Stimulated activated memory B cell treated with anti-CD40 and anti-IgM and Interleukin-4, amounts not matched to agents 10 μg/mL and 1 μg/mL and 100 μg/mL, for 72 hours (primary cell): ENCODE measurements at regions not wholly inside any gene's neighbourhood (a gene's known extent, or its start where the extent isn't known, plus 50 kb on each side); places are given as distances from the start of the nearest gene placed in this dataset.
"Not testable (repeated sequence)": the region's sequence is repeated elsewhere in the genome, so short reads cannot be mapped to it uniquely, and the experiment has no call there.

ENCODE experiments used
- ATAC-seq: fragments of 150-1000 bp; cut with Tn5 transposase; 2 replicates; pipeline ENCODE4 v1.10.0; 2021
- H3K27ac Mint-ChIP-seq: one replicate; pipeline ENCODE4 v1.8.0; 2022; ENCODE audit warnings: mild to moderate bottlenecking, mixed read lengths
- H3K27me3 Mint-ChIP-seq: one replicate; pipeline ENCODE4 v1.8.0; 2022; ENCODE audit warnings: mixed read lengths
- H3K36me3 Mint-ChIP-seq: one replicate; pipeline ENCODE4 v1.8.0; 2022; ENCODE audit warnings: mixed read lengths
- H3K4me1 Mint-ChIP-seq: one replicate; pipeline ENCODE4 v1.8.0; 2022; ENCODE audit warnings: mixed read lengths
- H3K4me3 Mint-ChIP-seq: one replicate; pipeline ENCODE4 v1.8.0; 2022; ENCODE audit warnings: mild to moderate bottlenecking, moderate library complexity, mixed read lengths
- H3K9me3 Mint-ChIP-seq: one replicate; pipeline ENCODE4 v1.8.0; 2022; ENCODE audit warnings: mixed read lengths

DNA sequence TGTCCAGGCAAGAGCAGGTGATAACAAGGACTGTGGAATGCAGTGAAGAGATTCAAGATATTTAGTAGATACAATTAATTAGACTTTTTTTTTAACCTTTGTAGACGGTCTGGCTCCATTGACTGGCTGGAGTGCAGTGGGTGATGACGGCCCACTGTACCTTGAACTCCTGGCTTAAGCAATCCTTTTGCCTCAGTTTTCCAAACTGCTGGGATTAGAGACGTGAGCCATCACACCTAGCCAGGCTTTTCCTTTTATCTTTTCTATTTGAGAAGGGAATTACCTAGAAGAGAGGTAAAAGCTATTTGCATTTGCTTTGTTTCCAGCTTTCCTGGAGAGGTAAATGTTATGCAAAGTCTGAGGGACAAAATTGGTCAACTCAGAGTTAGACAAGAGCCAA is 213.0 kb upstream of the MAGI2 start:
- no peak for ATAC-seq
- no peaks in the 10 kb centered on the region for H3K27me3 Mint-ChIP-seq
- H3K27ac Mint-ChIP-seq: no peak overlapping the region
- H3K4me1 Mint-ChIP-seq: no peaks in the 10 kb centered on the region
- no peak overlapping the region for H3K4me3 Mint-ChIP-seq
- no peaks in the 10 kb centered on the region for H3K36me3 Mint-ChIP-seq
- H3K9me3 Mint-ChIP-seq: no peaks in the 10 kb centered on the region

DNA sequence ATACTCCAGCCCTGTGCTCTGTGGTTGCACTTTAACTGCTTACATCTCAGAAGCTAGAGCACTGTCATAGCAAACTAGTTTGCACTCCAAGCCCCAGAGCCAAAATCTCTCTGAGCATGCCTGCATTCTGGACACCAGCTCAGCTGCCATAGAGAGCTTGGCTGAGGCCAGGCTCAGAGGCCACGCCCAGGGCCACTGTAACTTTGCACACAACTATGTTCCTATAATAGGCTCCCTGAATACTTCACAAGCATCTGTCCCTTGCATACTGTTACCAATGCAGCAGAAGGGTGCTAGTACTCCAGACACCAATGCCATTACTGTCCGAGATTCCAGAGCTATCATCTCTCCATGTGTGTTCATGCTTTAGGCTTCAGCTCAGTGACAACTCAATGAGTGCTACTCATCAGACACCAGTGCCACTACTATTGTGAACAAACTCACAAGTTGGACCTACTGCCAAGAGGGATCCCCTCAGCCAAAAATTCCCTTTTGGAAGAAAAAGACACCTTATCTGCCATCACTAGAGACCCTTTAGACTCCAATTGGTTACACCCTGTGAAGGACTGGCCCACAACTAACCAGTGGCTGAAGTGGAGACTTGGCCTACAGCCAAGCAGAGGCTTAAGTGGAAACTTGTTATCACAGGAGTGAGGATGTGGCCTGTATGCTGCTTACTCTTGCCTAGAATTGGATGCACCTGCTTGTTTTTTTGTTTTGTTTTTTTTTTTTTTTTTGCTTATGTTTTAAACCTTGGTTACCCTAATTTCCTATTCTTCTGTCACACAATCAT is 211.6 kb upstream of the MAGI2 start:
- Mint-ChIP-seq H3K36me3 (no peaks in the 10 kb centered on the region), H3K27ac (no peak overlapping the region), H3K9me3 (no peaks in the 10 kb centered on the region), H3K4me3 (no peak overlapping the region), H3K4me1 (no peaks in the 10 kb centered on the region), H3K27me3 (no peaks in the 10 kb centered on the region)
- ATAC-seq: no peak

DNA sequence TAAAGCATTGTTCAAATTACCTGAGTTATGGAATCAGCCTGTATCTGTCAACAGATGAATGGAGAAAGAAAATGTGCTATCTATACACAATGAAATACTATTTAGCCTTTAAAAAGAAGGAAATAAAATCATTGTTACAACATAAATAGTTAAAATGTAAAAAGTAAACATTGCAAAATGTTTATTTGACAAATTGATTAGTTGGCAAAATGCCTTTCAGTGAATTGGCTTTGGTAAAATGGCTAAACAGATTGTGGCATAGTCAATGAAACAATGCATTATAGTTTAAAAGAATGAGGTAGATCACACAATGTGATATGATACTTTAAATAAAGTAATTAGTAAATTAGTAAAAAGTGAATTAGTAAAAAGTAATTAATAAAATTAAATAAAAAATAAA is 204.8 kb upstream of the MAGI2 start:
- Mint-ChIP-seq H3K4me1 (no peaks in the 10 kb centered on the region), H3K27ac (no peak overlapping the region), H3K27me3 (no peaks in the 10 kb centered on the region), H3K36me3 (no peaks in the 10 kb centered on the region), H3K4me3 (no peak overlapping the region), H3K9me3 (peaks cover 3% of the 10 kb centered on the region)
- no peak for ATAC-seq

DNA sequence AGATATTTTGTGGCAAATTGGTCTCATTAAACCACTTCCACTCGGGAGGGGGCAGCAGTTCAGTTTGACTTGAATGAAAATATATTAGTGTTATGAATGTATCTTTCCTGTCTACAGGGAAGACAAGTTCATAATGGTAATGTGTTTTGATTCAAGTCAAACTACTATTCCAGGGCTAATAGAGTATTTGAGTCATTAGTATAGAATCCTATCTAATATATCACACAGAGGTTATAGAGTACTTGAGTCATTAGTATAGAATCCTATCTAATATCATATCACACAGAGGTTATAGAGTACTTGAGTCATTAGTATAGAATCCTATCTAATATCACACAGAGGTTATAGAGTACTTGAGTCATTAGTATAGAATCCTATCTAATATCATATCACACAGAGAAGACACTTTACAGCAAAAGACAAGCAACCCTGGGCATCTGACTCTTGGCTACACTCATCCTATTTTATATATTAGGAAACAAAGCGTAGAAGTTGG is 199.7 kb upstream of the MAGI2 start:
- H3K4me1 Mint-ChIP-seq: no peaks in the 10 kb centered on the region

DNA sequence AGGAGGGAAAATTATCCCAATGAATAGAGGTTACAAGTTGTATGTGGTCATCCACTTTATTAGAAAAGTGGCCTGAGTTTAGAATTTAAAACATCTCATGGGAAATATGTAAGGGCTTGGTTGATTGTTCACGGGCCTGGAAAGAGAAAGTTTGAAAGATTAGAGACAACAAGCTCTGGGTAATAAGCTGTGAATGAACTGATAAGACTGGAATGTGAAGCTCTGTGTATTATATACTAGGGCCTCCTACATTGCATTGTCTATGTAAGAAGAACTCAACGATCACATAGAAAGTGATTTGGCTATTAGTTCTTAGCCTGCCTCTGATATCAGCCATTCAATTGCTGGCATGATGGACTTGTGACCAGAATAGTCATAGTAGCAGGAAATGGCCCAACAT is 199.2 kb upstream of the MAGI2 start:
- Mint-ChIP-seq H3K4me1 (no peaks in the 10 kb centered on the region), H3K9me3 (peaks cover under 1% of the 10 kb centered on the region), H3K36me3 (no peaks in the 10 kb centered on the region), H3K4me3 (no peak overlapping the region), H3K27ac (no peak overlapping the region), H3K27me3 (no peaks in the 10 kb centered on the region)
- no peak for ATAC-seq

More for the DNA sequence above, 199.7 kb upstream of the MAGI2 start:
- no peaks in the 10 kb centered on the region for H3K27me3 Mint-ChIP-seq
- ATAC-seq: no peak
- H3K9me3 Mint-ChIP-seq: peaks cover 3% of the 10 kb centered on the region
- H3K36me3 Mint-ChIP-seq: no peaks in the 10 kb centered on the region
- H3K4me3 Mint-ChIP-seq: no peak overlapping the region
- no peak overlapping the region for H3K27ac Mint-ChIP-seq

DNA sequence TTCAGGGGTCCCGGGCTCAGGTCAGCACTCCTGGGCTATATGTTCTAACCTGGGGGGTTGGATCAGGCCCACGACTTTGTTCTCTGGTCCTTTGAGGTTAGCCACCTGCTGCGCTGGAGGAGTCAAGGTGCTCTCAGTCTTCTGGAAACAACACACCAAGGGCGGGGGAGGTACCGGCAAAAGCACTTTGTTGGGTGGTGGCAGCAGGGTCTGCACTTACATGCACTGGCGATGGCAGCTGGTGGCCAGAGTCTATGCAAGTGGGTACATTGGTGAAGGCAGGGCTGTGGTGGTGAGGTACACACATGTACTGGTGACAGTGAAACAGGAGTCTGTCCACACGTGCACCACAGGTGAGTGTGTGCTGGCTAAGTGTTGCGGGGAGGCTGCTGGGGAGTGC is 194.2 kb upstream of the MAGI2 start:
- Mint-ChIP-seq H3K9me3 (no peaks in the 10 kb centered on the region), H3K27me3 (no peaks in the 10 kb centered on the region), H3K27ac (no peak overlapping the region), H3K36me3 (no peaks in the 10 kb centered on the region), H3K4me1 (no peaks in the 10 kb centered on the region), H3K4me3 (no peak overlapping the region)
- peak; percentile 36 for ATAC-seq

DNA sequence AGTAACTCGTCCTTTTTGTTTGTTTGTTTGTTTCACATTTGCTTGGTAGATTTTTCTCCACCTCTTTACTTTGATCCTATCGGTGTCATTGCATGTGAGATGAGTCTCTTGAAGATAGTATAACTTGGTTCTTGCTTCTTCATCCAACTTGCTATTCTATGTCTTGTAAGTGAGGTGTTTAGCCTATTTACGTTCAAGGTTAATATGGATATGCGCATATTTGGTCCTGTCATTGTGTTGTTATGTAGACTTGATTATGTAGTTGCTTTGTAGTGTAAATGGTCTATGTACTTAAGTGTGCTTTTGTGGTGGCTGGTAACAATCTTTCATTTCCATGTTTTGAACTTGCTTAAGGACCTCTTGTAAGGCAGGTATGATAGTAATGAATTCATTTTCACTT is 192.8 kb upstream of the MAGI2 start:
- H3K4me1 Mint-ChIP-seq: no peaks in the 10 kb centered on the region
- no peaks in the 10 kb centered on the region for H3K9me3 Mint-ChIP-seq
- ATAC-seq: no peak
- H3K27ac Mint-ChIP-seq: no peak overlapping the region
- H3K36me3 Mint-ChIP-seq: no peaks in the 10 kb centered on the region
- H3K27me3 Mint-ChIP-seq: no peaks in the 10 kb centered on the region
- H3K4me3 Mint-ChIP-seq: no peak overlapping the region

DNA sequence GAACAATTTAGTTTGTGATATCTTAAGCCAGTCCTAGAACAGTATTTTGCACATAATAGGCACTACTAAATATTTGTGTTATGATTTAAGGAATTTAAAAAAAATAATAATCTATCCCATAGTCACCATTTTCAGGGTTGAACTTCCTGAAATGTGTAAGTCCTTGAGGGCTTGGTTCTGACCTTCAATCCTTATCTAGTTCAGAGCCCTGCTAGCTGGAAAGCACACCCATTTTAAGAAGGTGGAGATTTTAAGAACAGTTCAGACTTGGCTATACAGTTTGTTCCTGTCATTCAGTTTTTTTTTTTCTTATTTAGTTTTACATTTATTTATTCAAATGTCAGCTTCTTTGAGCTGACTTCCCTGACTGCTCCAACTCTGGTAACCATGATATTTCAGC is 183.4 kb upstream of the MAGI2 start:
- Mint-ChIP-seq H3K36me3 (no peaks in the 10 kb centered on the region), H3K27ac (no peak overlapping the region), H3K4me3 (no peak overlapping the region), H3K27me3 (no peaks in the 10 kb centered on the region), H3K9me3 (no peaks in the 10 kb centered on the region), H3K4me1 (no peaks in the 10 kb centered on the region)
- ATAC-seq: no peak

DNA sequence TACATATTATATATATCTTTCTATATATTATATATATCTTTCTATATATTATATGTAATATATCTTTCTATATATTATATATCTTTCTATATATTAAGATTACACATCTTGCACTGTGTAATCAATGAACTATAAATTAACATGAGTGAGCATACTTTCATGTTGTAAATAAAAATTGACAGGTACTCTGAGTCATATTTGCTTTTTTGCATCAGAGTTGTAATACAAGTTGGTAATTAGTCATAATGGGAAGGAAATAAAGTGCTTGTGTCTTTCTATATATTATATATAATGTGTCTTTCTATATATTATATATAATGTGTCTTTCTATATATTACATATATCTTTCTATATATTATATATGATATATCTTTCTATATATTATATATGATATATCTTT is 172.5 kb upstream of the MAGI2 start:
- not testable (repeated sequence) for H3K27me3 Mint-ChIP-seq, H3K4me3 Mint-ChIP-seq, H3K9me3 Mint-ChIP-seq, H3K36me3 Mint-ChIP-seq, H3K4me1 Mint-ChIP-seq, ATAC-seq, H3K27ac Mint-ChIP-seq

DNA sequence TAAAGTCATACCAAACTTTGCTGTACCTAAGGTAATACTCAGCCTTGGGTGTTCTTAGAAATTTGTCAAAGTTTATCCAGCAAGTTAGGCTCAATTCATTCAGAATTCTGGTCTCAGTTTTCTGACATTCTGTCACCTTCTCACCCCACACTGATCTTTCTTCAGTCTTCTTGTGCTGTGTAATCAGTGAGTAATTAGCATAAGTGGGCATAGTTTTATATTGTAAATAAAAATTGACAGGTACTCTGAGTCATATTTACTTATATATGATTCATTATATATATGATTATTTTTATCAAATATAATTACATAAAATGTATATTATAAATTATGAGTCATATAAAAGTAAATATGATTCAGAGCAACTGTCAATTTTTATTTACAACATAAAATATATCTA is 170.9 kb upstream of the MAGI2 start:
- Mint-ChIP-seq H3K27me3 (no peaks in the 10 kb centered on the region), H3K9me3 (no peaks in the 10 kb centered on the region), H3K4me3 (no peak overlapping the region), H3K36me3 (no peaks in the 10 kb centered on the region), H3K27ac (no peak overlapping the region), H3K4me1 (no peaks in the 10 kb centered on the region)
- ATAC-seq: no peak

DNA sequence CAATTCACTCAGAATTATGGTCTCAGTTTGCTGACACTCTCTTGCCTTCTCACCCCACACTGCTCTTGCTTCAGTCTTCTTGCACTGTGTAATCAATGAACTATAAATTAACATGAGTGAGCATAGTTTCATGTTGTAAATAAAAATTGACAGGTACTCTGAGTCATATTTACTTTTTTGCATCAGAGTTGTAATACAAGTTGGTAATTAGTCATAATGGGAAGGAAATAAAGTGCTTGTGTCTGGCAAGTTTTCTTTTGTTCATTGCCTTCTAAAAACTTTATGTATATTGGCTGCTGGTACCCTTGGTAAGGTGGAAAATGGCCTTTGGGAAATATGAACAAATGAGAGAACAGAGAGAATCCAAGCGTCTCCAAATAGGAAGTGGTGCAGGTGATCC is 169.3 kb upstream of the MAGI2 start:
- no peaks in the 10 kb centered on the region for H3K36me3 Mint-ChIP-seq
- ATAC-seq: no peak
- H3K4me1 Mint-ChIP-seq: no peaks in the 10 kb centered on the region
- no peaks in the 10 kb centered on the region for H3K27me3 Mint-ChIP-seq
- H3K27ac Mint-ChIP-seq: no peak overlapping the region
- no peak overlapping the region for H3K4me3 Mint-ChIP-seq
- no peaks in the 10 kb centered on the region for H3K9me3 Mint-ChIP-seq

DNA sequence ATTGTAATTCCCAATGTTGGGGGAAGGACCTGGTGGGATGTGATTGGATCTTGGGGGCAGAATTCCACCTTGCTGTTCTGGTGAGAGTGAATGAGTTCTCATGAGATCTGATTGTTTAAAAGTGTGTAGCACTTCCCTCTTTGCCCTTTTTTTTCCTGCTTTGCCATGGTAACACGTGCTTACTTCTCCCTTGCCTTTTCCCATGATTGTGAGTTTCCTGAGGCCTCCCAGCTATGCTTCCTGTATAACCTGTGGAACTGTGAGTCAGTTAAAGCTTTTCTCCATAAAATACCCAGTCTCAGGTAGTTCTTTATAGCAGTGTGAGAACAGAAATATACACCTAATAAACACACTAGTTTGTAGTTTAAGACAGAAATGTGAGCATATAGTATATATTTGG is 166.8 kb upstream of the MAGI2 start:
- no peaks in the 10 kb centered on the region for H3K36me3 Mint-ChIP-seq
- no peak overlapping the region for H3K4me3 Mint-ChIP-seq
- no peaks in the 10 kb centered on the region for H3K4me1 Mint-ChIP-seq
- H3K27ac Mint-ChIP-seq: no peak overlapping the region
- no peaks in the 10 kb centered on the region for H3K27me3 Mint-ChIP-seq
- H3K9me3 Mint-ChIP-seq: no peaks in the 10 kb centered on the region
- ATAC-seq: no peak

DNA sequence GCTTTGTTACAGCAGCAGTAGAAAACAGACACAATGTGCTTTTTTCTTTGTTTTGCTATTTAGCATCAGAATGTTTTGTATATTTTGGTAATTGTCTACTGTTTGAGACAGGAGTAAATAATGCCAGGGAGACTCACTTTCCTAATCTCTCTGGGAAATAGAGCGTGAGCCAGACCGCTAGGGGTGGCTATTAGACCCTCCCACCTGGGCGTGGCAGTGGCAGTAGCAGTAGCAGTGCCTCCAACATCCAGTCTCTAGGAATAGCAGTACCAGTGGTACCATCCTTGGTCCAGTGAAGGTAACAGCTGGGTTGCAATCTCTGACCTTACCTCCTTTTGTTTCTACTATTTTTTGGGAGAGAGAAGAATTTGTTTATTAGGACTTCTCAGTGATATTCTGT is 165.7 kb upstream of the MAGI2 start:
- ATAC-seq: no peak
- no peaks in the 10 kb centered on the region for H3K36me3 Mint-ChIP-seq
- H3K27ac Mint-ChIP-seq: no peak overlapping the region
- no peak overlapping the region for H3K4me3 Mint-ChIP-seq
- H3K27me3 Mint-ChIP-seq: no peaks in the 10 kb centered on the region
- no peaks in the 10 kb centered on the region for H3K4me1 Mint-ChIP-seq
- H3K9me3 Mint-ChIP-seq: no peaks in the 10 kb centered on the region

DNA sequence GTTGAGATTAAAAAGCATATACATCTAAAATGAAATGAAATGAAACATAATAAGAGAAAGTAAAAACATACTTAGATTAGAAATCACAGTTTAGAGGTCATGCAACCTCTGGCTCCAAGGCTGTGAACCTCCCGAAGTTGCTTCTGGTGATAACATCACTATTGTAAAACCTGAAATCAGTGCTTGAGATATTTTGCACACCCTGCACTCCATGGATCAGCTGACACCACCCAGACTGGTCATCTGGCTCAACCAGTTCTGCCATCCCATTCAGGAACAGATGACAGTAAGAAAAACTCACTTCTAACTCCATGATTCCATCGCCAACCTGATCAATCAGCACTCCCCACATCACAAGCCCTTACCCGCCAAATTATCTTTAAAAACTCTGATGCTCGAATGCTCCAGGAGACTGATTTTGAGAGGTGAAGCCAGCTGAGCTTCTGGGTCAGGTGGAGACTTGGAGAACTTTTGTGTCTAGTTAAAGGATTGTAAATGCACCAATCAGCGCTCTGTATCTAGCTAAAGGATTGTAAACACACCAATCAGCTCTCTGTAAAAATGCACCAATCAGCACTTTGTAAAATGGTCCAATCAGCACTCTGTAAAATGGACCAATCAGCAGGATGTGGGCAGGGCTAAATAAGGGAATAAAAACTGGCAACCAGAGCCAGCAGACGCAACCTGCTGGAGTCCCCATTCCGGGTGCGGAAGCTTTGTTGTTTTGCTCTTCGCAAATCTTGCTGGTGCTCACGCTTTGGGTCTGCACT is 162.6 kb upstream of the MAGI2 start:
- Mint-ChIP-seq H3K36me3 (no peaks in the 10 kb centered on the region), H3K9me3 (no peaks in the 10 kb centered on the region), H3K27me3 (no peaks in the 10 kb centered on the region), H3K4me3 (no peak overlapping the region), H3K4me1 (no peaks in the 10 kb centered on the region), H3K27ac (no peak overlapping the region)
- no peak for ATAC-seq

DNA sequence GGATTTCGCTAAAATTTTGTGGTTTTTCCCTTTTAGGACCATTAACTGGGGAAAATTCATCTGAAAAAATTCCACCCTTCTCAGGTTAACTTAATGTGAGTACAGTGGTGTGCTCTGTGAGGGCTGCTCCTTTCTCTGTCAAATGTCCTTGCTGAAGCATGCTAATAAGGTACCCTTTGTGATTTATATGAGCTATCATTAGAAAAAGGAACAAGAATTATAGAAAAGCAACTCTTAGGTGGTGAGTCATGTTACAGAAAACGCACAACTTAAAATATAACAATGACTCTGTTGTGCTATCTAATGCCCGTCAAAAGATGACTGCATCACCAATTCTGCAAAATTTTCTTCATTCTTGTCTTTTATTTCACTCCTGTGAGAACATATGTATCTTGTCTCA is 162.0 kb upstream of the MAGI2 start:
- ATAC-seq: no peak
- H3K36me3 Mint-ChIP-seq: no peaks in the 10 kb centered on the region
- no peak overlapping the region for H3K4me3 Mint-ChIP-seq

DNA sequence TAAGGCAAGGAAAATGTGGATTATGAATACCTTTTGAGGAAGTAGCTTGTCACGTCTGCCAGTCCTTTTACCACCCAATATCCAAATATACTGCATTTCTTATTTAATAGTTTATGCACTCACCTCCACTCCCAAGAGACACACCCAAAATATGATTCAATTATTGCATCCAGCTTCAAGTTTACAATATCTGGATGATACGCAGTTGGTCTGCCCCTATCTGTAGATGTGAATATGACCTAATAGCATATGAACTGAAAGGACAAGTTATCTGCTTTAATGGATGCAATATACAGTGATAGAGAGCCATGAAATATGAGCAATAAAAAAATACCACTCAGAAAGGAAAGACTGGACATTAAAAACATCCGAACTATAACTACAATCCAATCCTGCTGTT is 159.4 kb upstream of the MAGI2 start:
- Mint-ChIP-seq H3K36me3 (no peaks in the 10 kb centered on the region), H3K4me1 (no peaks in the 10 kb centered on the region), H3K27ac (no peak overlapping the region), H3K27me3 (no peaks in the 10 kb centered on the region), H3K4me3 (no peak overlapping the region), H3K9me3 (no peaks in the 10 kb centered on the region)
- ATAC-seq: no peak

More for the DNA sequence above, 162.0 kb upstream of the MAGI2 start:
- Mint-ChIP-seq H3K27me3 (no peaks in the 10 kb centered on the region), H3K9me3 (no peaks in the 10 kb centered on the region), H3K4me1 (no peaks in the 10 kb centered on the region), H3K27ac (no peak overlapping the region)
